HG03135 (cell line): ENCODE measurements at regions not wholly inside any gene's neighbourhood (a gene's known extent, or its start where the extent isn't known, plus 50 kb on each side); places are given as distances from the start of the nearest gene placed in this dataset.

Source experiments
- ATAC-seq: cut with Tn5 transposase; IDR thresholded peaks from one replicate; pipeline ENCODE4 v1.9.1; 2021; ENCODE audit warnings: mild to moderate bottlenecking, moderate library complexity; ENCODE audit not compliant: unreplicated experiment

DNA sequence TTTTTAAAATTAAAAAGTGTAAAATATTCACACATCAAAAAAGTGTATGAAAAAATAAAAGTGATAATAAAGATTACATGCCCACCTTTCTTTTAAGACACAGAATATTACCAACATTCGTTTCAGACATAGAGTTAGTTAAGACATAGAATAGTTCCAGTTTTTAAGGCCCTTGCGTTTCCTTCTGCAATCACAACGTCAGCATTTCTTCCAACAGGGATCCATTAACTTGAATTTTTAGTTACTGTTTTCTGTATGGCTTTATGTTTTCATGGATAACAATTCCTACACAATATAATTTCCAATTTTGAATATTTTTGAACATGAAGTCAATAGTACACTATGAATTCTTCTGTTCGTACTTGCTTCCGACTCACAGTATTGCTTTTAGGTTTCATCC is 170.8 kb upstream of the C11orf87 start:
- no peak for ATAC-seq

DNA sequence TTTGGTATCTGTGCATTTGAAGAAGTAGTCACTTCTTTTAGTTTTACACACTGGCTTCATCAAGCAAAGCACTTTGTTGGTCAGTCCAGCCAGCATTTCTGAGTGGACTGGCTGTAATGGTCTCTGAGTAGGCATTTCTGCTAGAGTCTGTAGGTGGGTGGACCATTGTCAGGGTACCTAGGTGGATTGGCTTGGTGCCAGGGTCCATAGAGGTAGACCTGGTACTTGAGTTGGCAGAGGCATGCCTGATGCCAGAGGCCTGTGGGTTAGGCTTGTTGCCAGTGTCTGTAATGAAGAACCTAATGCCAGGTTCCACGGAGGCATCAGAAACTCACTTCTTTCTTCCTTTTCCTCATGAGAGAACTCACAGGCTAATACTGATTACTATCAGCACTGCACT is 157.9 kb upstream of the C11orf87 start:
- no peak for ATAC-seq

DNA sequence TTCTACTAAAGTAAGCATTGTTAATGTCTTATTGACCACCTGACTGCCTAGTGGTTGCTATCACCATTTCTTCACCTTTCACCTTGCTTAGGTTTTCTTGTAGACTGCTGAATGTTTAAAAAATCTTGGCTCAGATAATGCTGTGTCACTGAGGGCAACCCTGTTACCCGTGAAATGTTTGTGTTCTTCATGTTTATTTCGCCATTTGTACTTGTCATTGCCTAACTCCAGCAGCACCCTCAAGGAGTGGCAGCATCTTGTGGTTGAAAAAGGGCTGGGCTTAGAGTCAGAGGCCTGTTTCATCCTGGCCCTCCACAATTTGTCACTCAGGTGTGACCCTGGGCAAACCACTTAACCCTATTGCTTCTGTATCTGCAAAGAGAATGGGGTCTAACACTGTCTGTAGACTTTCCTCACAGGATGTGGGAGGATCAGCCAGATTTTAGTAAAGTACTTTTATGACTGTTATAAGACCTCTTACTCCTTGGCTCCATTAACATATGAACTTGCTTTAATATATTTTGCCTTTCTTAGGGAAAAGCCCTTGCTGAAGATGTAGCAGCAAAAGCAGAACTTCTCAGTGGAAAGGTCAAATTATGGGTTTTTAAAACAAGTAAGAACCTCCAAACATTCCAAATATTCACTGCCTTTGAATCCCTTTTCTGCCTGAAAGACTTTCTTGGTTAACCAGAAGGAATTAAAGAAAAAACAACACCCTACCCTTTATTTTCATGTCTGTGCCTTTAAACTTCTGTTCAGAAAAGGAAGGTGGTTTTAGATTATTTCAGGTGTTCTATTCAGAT is 154.5 kb upstream of the C11orf87 start:
- ATAC-seq, result no peak

DNA sequence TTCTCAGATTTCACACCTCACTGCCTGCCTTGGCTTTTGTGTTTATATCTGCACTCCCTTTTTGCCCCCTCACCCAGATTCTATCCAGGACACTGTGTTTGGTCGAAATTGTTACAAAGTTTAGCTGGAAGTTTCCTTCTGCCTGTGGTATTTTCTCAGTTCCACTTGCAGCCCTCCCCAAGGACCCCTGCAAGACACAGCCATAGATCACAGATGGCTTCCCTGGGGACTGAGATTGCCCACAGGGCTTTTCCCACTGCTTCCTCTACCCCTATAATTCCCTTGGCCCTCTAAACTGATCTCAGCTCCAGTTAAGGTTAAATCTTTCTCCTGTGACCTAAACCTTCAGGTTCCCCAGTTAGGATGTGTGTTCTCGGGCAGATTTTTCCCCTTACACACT is 146.1 kb upstream of the C11orf87 start:
- ATAC-seq, result no peak

DNA sequence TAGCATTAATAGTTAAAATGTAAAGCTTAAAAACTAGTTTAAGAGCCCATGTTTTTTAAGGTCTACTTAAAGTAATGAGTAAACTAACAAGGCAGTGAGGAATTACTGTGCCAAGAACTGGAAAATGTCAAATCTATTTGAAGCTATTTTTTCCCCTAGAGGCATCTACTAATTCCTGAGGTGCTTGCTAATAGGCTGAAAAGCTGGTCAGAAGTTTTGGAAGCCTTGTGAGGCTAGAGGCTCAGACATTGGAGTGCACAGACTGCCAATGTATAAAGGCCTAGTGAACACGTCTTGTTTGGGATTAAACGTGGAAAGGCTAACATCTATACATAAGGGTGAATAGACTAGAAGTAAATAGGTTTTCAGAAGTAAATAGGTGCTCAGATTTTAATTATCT is 136.5 kb upstream of the C11orf87 start:
- no peak for ATAC-seq

DNA sequence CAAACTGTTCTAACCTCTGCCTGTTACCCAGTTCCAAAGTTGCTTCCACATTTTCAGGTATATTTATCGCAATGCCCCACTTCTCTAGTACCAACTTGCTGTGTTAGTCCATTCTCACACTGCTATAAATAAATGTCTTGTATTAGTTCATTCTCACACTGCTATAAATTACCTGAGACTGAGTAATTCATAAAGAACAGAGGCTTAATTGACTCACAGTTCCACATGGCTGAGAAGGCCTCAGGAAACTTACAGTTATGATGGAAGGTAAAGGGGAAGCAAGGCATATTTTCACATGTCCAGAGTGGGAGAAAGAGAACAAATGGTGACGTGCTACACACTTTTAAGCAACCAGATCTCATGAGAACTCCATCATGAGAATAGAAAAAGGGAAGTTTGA is 130.4 kb upstream of the C11orf87 start:
- ATAC-seq, result no peak

DNA sequence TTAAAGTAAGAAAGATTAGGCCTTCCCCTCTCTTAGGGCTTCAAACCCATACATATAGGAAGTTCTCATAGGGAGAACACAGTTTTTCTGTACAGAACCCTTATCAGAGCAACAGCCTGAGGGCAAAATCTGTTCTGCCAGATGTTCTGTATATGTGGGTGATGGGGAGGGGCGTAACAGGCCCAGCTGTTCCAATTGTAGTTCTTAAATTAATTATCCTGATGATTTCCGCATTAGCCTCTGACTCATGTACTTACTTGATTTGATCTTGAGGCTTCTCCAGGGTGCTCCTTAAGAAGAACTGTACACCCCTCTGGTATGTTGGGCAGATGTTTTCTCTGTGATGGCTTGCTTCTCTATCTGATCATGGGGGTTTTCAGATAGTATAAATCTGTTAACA is 123.1 kb upstream of the C11orf87 start:
- no peak for ATAC-seq

DNA sequence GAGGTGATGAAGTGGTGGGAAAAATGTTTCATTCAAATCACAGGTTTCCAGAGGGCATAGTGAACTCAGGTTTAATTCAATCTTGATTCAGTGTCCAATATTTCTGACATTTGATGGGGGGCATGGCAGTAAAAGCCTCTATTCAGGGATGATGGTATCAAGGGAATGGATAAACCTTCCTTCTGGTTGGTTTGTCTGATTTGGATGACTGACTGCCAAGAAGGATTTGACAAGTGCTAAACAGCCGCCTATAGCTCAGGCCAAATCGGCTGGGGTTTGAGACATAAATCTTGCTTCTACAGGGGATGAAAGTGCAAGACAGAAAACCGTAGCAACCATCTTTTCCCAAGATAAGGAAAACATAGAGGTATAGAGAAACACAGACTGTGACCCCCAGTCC is 121.8 kb upstream of the C11orf87 start:
- ATAC-seq, result no peak

DNA sequence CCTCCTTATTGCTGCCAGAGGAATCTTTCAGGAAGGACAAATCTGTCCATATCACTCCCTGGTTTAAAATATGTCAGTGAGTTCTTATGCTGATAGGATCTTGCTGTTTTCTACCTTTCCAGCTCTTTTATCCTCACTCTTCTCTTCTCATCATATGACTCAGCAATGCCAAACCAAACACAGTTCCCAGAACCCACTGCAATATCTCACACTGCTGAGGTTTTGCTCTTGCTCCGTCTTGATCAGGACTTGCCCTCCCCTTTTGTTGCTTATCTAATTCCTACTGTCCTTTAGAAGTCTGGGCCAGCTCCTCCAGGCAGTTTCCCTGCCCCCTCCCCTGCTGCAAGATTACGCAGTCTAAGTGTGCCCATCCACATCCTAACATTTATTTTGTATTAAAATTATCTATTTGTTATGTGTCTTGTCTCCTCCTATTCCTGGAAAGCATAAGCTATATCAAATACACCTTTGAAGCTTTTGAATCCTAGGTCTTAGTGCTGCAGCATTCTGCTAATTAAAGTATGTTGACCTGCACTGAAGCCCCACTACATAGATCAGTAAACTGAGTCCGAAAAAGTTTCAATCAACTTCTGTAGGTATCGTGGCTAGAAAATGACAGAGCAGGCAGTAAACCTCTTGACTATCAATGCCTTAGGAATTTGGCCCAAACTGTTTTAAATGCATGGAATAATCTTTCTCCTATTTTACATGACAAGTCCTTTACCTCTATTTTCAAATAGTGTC is 119.2 kb upstream of the C11orf87 start:
- no peak for ATAC-seq

DNA sequence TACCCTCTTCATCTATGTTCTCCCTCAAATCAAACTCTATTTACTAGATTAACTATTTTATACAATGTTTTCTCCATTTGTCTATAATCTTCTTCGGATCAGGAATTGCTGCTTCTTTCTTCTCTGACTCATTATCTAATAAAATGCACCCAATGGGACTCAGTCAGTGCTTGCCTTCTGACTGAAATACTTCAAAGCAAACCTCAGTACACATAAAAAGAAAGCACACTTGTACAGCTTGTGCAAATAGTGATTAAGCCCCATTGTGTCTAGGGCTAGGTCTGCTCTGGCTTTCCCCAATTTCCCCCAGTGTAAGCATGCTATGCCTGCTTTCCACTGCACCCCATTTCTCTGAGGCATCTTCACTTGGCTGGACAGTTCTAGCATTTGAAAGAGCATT is 118.6 kb upstream of the C11orf87 start:
- ATAC-seq, result no peak

DNA sequence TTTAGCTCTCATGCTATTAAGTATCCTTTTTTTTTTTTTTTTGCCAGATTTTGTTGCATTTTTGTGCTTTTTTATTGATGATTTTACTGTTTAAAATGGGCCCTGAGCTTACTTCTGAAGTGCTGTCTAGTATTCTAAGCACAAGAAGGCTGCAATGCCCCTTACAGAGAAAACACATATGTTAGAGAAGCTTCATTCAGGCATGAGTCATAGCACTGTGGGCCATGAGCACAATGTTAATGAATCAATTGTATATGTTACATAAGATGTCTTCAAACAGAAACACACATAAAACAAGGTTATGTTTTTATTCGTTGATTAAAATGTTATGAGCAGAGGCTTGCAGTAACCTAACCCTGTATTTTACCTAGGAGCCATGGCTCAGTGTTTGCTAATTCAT is 117.8 kb upstream of the C11orf87 start:
- ATAC-seq, result no peak

DNA sequence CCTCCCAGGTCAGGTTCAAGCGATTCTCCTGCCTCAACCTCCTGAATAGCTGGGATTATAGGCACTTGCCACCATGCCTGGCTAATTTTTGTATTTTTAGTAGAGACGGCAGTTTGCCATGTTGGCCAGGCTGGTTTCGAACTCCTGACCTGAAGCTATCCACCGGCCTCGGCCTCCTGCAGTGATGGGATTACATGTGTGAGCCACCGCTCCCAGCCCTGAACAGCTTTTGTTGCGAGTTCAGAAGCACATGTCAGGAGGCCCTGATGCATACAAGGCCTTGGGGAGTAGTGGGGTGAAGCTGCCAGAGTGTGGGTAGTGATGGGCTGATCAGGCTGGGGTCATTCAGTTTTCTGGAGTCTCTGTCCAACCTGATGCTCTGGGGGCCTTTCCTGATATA is 117.0 kb upstream of the C11orf87 start:
- ATAC-seq, result no peak

DNA sequence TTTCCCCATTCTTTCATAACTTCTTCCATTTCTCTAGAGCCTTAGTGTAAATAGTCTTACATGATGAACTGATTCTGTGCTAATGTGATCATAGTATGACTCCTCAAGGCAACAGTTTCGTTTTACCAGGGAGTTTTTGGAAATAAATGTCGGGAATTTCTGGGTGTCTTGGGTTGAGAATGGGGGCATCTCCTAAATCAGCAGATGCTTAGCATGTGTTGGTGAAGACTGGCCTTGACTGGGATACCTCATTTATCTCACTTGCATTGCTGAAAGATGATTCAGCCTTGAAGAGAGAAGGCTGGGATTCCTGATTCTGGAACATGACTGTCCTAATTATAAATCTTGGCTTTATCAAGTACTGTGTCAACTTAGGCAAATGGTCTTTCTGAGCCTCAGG is 115.7 kb upstream of the C11orf87 start:
- ATAC-seq, result no peak

DNA sequence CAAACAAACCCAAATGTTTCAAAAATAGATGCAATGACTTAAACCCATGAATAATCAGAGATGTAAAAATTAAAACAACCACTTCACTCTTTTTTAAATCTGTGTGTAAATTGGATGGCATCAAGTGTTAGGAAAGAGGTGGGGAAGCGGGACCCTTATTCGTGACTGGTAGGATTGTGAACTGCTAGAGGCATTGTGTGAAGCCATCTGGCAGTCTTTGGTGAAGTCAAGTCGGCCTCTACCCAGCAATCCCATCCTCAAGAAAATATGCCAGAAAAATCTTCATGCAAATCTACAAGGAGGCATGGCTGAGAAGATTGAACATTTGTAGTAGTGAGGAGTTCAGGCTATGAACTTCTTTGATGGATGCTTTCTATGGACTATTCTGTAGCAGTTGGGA is 114.6 kb upstream of the C11orf87 start:
- ATAC-seq, result no peak

DNA sequence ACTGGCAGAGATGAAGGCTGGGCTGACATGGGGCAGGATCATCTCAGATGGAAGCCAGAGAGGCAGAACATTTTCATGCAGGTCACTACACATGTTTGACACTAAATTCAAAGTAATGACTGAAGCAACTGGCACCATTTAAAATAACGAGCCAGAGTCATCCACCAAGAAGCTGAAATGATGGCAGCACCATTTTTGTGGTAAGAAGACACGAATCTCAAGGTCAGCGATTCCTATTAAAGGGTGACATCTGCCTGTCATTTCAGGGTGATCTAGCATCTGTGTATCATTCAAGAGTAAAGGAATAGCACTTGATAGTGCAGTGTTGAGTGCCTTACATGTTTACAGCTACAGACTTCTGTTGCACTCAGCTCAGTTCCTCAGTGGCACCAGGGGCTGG is 113.4 kb upstream of the C11orf87 start:
- no peak for ATAC-seq

DNA sequence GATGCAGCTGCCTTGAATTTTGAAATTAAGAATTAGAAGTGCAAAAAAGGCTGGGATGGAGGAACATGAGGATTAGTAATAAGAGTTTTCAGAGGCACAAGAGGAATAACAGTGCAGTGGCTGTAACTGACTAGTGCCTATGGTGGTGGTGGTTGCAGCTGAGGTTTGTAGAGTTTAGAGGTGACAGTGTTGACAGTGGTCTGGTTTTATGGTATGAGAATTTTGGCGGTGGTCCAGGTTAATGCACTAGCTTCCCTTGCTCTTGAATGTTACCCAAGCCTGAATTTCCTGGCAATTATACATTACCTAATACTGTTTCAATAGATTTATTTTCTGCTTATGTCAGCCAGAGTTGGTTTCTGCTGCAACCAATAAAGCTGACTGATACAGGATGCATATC is 112.8 kb upstream of the C11orf87 start:
- ATAC-seq, result no peak

DNA sequence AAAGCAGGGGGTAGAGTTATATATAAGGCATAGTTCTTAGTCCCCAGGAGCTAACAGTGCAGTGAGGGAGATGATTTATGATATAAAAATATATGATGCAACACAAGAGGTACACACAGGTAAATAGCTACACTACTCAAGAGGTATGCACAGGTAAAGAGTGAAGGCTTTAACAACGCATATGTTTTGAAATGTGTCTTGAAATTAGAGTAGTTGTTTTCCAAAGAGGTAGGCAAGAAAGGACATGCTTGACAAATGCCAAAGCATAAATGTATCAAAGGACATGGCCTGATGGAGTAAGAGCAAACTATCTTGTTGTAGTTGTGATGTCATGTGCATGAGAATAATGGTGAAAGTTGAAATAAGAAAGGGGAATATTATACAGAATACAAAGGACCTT is 104.3 kb upstream of the C11orf87 start:
- ATAC-seq, result no peak

DNA sequence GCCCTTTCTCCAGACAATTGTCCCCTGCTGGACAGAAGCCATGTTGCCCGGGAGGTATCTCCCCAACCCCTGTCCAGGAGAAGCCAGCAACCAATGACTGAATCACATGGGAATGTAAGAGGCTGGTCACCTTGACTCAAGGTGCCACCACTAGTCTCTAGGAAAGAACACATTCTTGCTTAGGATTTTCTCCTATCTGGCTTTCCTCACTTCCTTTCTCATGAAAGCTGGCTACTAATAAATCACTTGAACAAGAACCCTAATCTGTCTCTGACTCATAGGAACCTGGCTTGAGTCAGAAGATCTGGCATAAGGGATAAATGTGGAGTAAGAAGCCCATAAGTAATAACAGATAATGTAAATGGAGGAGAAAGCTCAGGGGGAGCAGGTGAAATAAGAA is 101.4 kb upstream of the C11orf87 start:
- no peak for ATAC-seq

DNA sequence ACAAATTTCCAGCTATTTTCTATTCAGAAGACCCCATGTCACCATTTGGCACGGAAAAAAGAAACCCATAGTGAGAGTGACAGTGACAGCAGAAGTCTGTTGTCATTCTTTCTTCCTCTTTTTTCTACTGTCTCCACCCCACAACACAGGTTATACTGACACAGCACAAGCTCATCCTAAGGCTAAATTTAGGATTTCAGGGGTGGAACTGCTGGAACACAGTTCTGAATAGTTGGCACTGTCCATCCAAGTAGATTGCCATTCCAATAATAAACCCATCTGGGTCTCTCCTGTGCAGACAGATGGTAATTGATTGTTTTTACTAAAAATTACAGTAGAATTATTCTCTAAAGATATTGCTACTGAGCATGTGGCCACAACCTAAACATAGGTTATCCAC is 95.2 kb upstream of the C11orf87 start:
- no peak for ATAC-seq

DNA sequence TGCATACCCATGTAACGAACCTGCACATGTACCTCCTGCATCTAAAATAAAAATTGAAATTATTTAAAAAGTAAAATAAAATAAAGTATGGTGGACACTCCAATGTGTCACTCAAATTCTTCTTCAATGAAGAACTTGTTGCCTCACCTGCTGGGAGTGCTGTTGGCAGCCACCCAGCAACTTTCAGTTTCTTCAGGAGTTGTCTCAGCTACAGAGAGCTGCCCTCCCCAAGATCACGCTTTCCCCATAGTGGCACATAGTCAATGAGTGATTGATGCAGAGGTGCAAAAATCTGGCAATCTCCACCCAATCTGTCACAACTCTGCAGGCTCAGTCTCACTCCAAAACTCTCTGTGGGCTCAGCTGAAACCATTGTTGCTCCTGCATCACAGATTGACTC is 92.3 kb upstream of the C11orf87 start:
- no peak for ATAC-seq

DNA sequence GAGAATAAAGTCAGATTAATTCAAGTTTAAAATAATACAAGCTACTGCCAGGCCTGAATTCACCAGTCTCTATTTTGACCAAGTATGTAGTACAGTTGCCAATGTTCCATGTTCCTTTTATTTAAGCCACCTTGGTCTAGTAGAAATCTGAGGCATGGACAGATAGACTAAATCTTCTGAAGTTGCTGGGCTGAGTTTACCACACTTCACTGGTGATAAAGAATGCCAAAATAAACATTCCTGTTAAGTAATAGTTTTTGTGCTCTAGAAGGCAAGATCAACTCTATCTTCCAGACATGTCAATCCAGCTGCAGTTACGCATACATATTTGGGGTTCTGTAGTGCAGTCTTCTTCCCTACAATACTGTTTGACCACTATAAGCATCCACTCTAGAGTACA is 83.9 kb upstream of the C11orf87 start:
- no peak for ATAC-seq

DNA sequence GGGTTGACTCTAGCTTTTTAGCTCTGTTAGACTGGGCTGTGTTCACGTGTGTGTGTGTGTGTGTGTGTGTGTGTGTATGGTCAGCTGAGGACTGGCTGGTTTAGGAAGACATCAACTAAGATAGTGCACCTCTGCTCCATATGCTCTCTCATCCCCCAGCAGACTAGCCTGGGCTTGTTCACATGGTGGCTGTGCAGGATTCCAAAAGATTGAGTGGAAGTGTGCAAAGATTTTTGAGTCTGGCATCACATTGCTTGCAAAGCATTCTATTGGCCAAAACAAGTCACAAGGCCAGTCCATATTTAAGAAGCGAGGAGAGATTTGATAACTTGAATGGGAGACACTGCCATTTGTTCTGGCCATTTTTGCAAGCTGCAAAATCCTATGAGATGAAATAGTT is 79.7 kb upstream of the C11orf87 start:
- ATAC-seq, result no peak

DNA sequence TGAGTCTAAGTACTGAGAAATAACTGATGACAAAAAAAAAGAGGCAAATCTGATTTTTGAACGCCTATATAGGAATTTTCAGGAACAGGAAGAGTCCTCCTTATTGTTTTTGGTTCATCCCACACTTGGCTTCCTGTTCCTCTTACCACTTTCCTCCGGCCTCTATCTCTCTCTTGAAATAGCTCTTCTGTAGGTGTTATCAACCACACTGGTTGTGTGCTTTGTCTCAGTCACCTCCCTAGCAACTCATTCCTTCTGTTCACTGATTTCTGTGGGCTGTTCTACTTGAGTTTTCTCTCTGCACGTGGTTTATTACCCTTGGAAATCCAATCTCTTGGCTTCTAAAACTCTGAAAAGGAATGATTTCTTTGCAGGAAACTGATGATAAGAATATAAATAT is 78.7 kb upstream of the C11orf87 start:
- no peak for ATAC-seq
